Small intestine (tissue), 7 donors: ENCODE measurements at regions not wholly inside any gene's neighbourhood (a gene's known extent, or its start where the extent isn't known, plus 50 kb on each side); places are given as distances from the start of the nearest gene placed in this dataset.
A peak's percentile ranks its signal among the peaks of the same experiment; 100 is the strongest.

Source experiments
- DNase-seq, 2 donors: peaks; one replicate each; pipeline versions ENCODE4 v3.0.0 to v3.0.0-alpha.2; 2013
- FAIRE-seq: peaks from 2 replicates; lab custom pipeline; 2012; peaks lifted over from hg19 to GRCh38; lab: Jason Lieb, UNC
- H3K27ac ChIP-seq, 3 donors: one replicate each; pipeline ENCODE4 v1.5.1; 2013; ENCODE audit warnings: low read length in 2 of 3, mild to moderate bottlenecking in 2 of 3, control low read depth in 1 of 3, inconsistent platforms in 1 of 3, low read depth in 1 of 3, moderate library complexity in 1 of 3
- H3K27me3 ChIP-seq, 3 donors: one replicate each; pipeline ENCODE4 v1.6.1; 2013; ENCODE audit warnings: low read length in 3 of 3, inconsistent platforms in 1 of 3; ENCODE audit not compliant: control insufficient read depth in 3 of 3, insufficient read depth in 3 of 3
- H3K36me3 ChIP-seq, 3 donors: one replicate each; pipeline ENCODE4 v1.6.1; 2013; ENCODE audit warnings: low read length in 3 of 3, inconsistent platforms in 1 of 3, low read depth in 1 of 3, mild to moderate bottlenecking in 1 of 3, moderate library complexity in 1 of 3; ENCODE audit not compliant: control insufficient read depth in 3 of 3, insufficient read depth in 2 of 3
- H3K4me1 ChIP-seq, 3 donors: one replicate each; pipeline ENCODE4 v1.6.1; 2013; ENCODE audit warnings: low read length in 2 of 3, inconsistent platforms in 1 of 3, low read depth in 1 of 3, mild to moderate bottlenecking in 1 of 3, moderate library complexity in 1 of 3; ENCODE audit not compliant: control insufficient read depth in 3 of 3, insufficient read depth in 2 of 3
- H3K4me3 ChIP-seq, 3 donors: one replicate each; pipeline ENCODE4 v1.5.1; 2013; ENCODE audit warnings: low read length in 3 of 3, control low read depth in 1 of 3, inconsistent platforms in 1 of 3, low read depth in 1 of 3, mild to moderate bottlenecking in 1 of 3, moderate library complexity in 1 of 3
- H3K9me3 ChIP-seq, 2 donors: one replicate each; pipeline ENCODE4 v1.6.1; 2013; ENCODE audit warnings: low read depth in 1 of 2, low read length in 1 of 2; ENCODE audit not compliant: control insufficient read depth in 2 of 2, insufficient read depth in 1 of 2
- WGBS, 3 donors: extraction: QIAGEN DNeasy Blood & Tissue Kit; methylation state at CpG; one replicate each; pipeline ENCODE4 v1.1.7; 2013; 5-methylcytosine and 5-hydroxymethylcytosine counted together
- donor health status: healthy with polysubstance abuse.
- donor health status: control.
- donor health status: control.
- donor health status: Bipolar disorder and iron deficiency.
- donor health status: healthy.

GRCh38 chr14:61179796-61180398 is 101.2 kb downstream of the TMEM30B start:
- FAIRE-seq (no peak), DNase-seq (no peak)
- H3K36me3 ChIP-seq = no peaks in the 10 kb centered on the region
- no peaks in the 10 kb centered on the region for H3K9me3 ChIP-seq
- peaks cover 0 to 7% (median 0%) of the 10 kb centered on the region in 3 donors for H3K27me3 ChIP-seq
- H3K27ac ChIP-seq = no peak overlapping the region
- no peak overlapping the region for H3K4me3 ChIP-seq
- H3K4me1 ChIP-seq = no peaks in the 10 kb centered on the region
- WGBS, 3 donors = 93 to 94% (median 93%) methylated on average over 7 of the region's 7 CpGs

- DNase-seq (no peak), FAIRE-seq (no peak)
- Histone ChIP-seq H3K4me1 (no peaks in the 10 kb centered on the region), H3K9me3 (no peaks in the 10 kb centered on the region), H3K4me3 (no peak overlapping the region), H3K27ac (no peak overlapping the region), H3K36me3 (no peaks in the 10 kb centered on the region), H3K27me3 (peaks cover 0 to 3% (median 0%) of the 10 kb centered on the region in 3 donors)
- 79 to 86% (median 86%) methylated on average over 7 of the region's 7 CpGs for WGBS, 3 donors
These were observed 102.0 kb downstream of the TMEM30B start for GRCh38 chr14:61179061-61179690.

- 16 to 53% (median 31%) methylated on average over 7 of the region's 7 CpGs for WGBS, 3 donors
- H3K27me3 ChIP-seq = peaks cover 0 to 3% (median 0%) of the 10 kb centered on the region in 3 donors
- DNase-seq (peak in 1 of 2 donors; percentile 32), FAIRE-seq (no peak)
- H3K36me3 ChIP-seq = no peaks in the 10 kb centered on the region
- H3K4me1 ChIP-seq = no peaks in the 10 kb centered on the region
- H3K27ac ChIP-seq = peak overlapping the region in 1 of 3 donors; percentile 7
- no peak overlapping the region for H3K4me3 ChIP-seq
- no peaks in the 10 kb centered on the region for H3K9me3 ChIP-seq
These were observed 102.7 kb downstream of the TMEM30B start for GRCh38 chr14:61178226-61179060.

GRCh38 chr14:61177279-61178225 is 103.6 kb downstream of the TMEM30B start:
- DNase-seq (no peak), FAIRE-seq (no peak)
- Histone ChIP-seq H3K27me3 (no peaks in the 10 kb centered on the region), H3K4me1 (no peaks in the 10 kb centered on the region), H3K4me3 (no peak overlapping the region), H3K9me3 (no peaks in the 10 kb centered on the region), H3K36me3 (no peaks in the 10 kb centered on the region), H3K27ac (no peak overlapping the region)
- 85 to 87% (median 85%) methylated on average over 14 of the region's 14 CpGs for WGBS, 3 donors

- H3K4me1 ChIP-seq = no peaks in the 10 kb centered on the region
- no peaks in the 10 kb centered on the region for H3K27me3 ChIP-seq
- DNase-seq = no peak
- no peaks in the 10 kb centered on the region for H3K9me3 ChIP-seq
- no peaks in the 10 kb centered on the region for H3K36me3 ChIP-seq
- no peak for FAIRE-seq
- H3K4me3 ChIP-seq = no peak overlapping the region
- H3K27ac ChIP-seq = no peak overlapping the region
- WGBS, 3 donors = 46 to 69% (median 58%) methylated on average over 2 of the region's 2 CpGs
These were observed 104.5 kb downstream of the TMEM30B start for GRCh38 chr14:61176686-61177085.

GRCh38 chr14:61174987-61175386 is 106.2 kb downstream of the TMEM30B start:
- 78 to 88% (median 81%) methylated on average over 2 of the region's 2 CpGs for WGBS, 3 donors
- Histone ChIP-seq H3K4me1 (no peaks in the 10 kb centered on the region), H3K36me3 (no peaks in the 10 kb centered on the region), H3K4me3 (no peak overlapping the region), H3K27ac (no peak overlapping the region), H3K27me3 (no peaks in the 10 kb centered on the region), H3K9me3 (no peaks in the 10 kb centered on the region)
- no peak for FAIRE-seq
- DNase-seq = no peak

GRCh38 chr14:61174441-61174891 is 106.7 kb downstream of the TMEM30B start:
- WGBS, 3 donors = 76 to 84% (median 77%) methylated on average over 6 of the region's 6 CpGs
- DNase-seq (no peak), FAIRE-seq (no peak)
- H3K27ac ChIP-seq = no peak overlapping the region
- H3K4me3 ChIP-seq = no peak overlapping the region
- H3K4me1 ChIP-seq = no peaks in the 10 kb centered on the region
- no peaks in the 10 kb centered on the region for H3K27me3 ChIP-seq
- no peaks in the 10 kb centered on the region for H3K36me3 ChIP-seq
- H3K9me3 ChIP-seq = no peaks in the 10 kb centered on the region

GRCh38 chr14:61171727-61172126 is 109.4 kb downstream of the TMEM30B start:
- Histone ChIP-seq H3K27ac (no peak overlapping the region), H3K4me3 (no peak overlapping the region), H3K9me3 (no peaks in the 10 kb centered on the region), H3K4me1 (no peaks in the 10 kb centered on the region), H3K27me3 (no peaks in the 10 kb centered on the region), H3K36me3 (no peaks in the 10 kb centered on the region)
- WGBS, 3 donors = 68 to 81% (median 77%) methylated on average over 2 of the region's 2 CpGs
- FAIRE-seq (no peak), DNase-seq (no peak)
